Gastrocnemius medialis (tissue), 4 donors: ENCODE measurements at regions not wholly inside any gene's neighbourhood (a gene's known extent, or its start where the extent isn't known, plus 50 kb on each side); places are given as distances from the start of the nearest gene placed in this dataset.

Source experiments
- CTCF ChIP-seq, 5 experiments: fragments of 450-650 bp in 3 of 5; fragments of 200-600 bp in 2 of 5; sonication (generic) in 2 of 5; IDR thresholded peaks in 4 of 5; conservative IDR thresholded peaks in 1 of 5; 1 replicate in 4 of 5; 2 replicates in 1 of 5; pipeline ENCODE4 v1.5.1; 2016 to 2019; ENCODE audit warnings: antibody characterized with exemption in 5 of 5, mild to moderate bottlenecking in 3 of 5, moderate library complexity in 3 of 5
- POLR2A ChIP-seq, 2 donors: fragments of 450-650 bp; IDR thresholded peaks; one replicate each; pipeline ENCODE4 v1.6.1; 2017; ENCODE audit warnings: antibody characterized with exemption in 2 of 2, mild to moderate bottlenecking in 2 of 2, moderate library complexity in 2 of 2

DNA sequence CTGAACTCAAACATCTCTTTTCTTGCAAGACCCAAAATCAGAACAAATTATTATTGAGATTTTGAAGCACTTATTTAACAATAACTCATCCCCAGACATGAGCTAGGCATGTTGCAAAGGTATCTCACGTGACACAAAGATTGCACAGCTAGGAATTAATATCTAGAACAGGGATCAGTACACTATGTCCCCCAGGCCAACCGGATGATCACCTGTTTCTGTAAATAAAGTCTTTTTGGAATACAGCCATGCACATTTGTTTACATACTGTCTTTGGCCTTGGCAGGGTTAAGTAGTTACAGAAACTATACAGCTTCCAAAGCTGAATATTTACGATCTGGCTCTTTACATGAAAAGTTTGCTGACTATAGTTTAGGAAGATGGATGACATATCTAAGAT lies 287.7 kb downstream of the ACTL7B start:
- TF ChIP-seq POLR2A (IDR thresholded peaks at IDR 0.05) (no peak), CTCF (IDR thresholded peaks at IDR 0.05 in 4 of 5, conservative IDR thresholded peaks at IDR 0.05 in 1 of 5) (no peak)
